GM23338 (cell line): ENCODE measurements at regions not wholly inside any gene's neighbourhood (a gene's known extent, or its start where the extent isn't known, plus 50 kb on each side); places are given as distances from the start of the nearest gene placed in this dataset.

Experiments
- ATAC-seq: fragments of 200-7000 bp; cut with Tn5 transposase; 3 replicates; pipeline ENCODE4 v1.9.1; 2020
- DNase-seq: peaks from one replicate; pipeline ENCODE4 v3.0.0-alpha.2; 2015; ENCODE audit warnings: low spot score
- H2AFZ ChIP-seq: fragments of 200-600 bp; sonication (generic); 2 replicates; pipeline ENCODE4 v1.8.0; 2016; ENCODE audit warnings: antibody characterized with exemption, mild to moderate bottlenecking, moderate library complexity
- H3F3A ChIP-seq: fragments of 200-600 bp; sonication (generic); replicated peaks from 2 replicates; pipeline ENCODE4 v1.8.0; 2017; ENCODE audit warnings: antibody characterized with exemption, mixed run types, low read depth
- H3K27ac ChIP-seq: fragments of 200-600 bp; sonication (generic); 2 replicates; pipeline ENCODE4 v1.6.1; 2016; ENCODE audit warnings: low read depth
- H3K27me3 ChIP-seq: fragments of 200-600 bp; sonication (generic); 2 replicates; pipeline ENCODE4 v1.8.0; 2016; ENCODE audit warnings: mild to moderate bottlenecking, mixed run types, moderate library complexity; ENCODE audit not compliant: insufficient read depth
- H3K36me3 ChIP-seq: fragments of 200-600 bp; sonication (generic); 2 replicates; pipeline ENCODE4 v1.8.0; 2016; ENCODE audit warnings: mild to moderate bottlenecking; ENCODE audit not compliant: insufficient read depth
- H3K4me1 ChIP-seq: fragments of 200-600 bp; sonication (generic); 2 replicates; pipeline ENCODE4 v1.8.0; 2016; ENCODE audit warnings: mild to moderate bottlenecking, moderate library complexity; ENCODE audit not compliant: insufficient read depth
- H3K4me2 ChIP-seq: fragments of 200-600 bp; sonication (generic); 2 replicates; pipeline ENCODE4 v1.7.1; 2017; ENCODE audit warnings: mixed run types
- H3K4me3 ChIP-seq: fragments of 200-600 bp; sonication (generic); 2 replicates; pipeline ENCODE4 v1.6.1; 2016; ENCODE audit warnings: mixed run types
- H3K79me2 ChIP-seq: fragments of 200-600 bp; sonication (generic); replicated peaks from 2 replicates; pipeline ENCODE4 v1.8.0; 2017; ENCODE audit warnings: mild to moderate bottlenecking; ENCODE audit not compliant: insufficient read depth
- H3K9me2 ChIP-seq: fragments of 200-600 bp; sonication (generic); 2 replicates; pipeline ENCODE4 v1.8.0; 2017; ENCODE audit not compliant: insufficient read depth
- H4K20me1 ChIP-seq: fragments of 200-600 bp; sonication (generic); replicated peaks from 2 replicates; pipeline ENCODE4 v1.8.0; 2017; ENCODE audit warnings: mild to moderate bottlenecking; ENCODE audit not compliant: insufficient read depth
- H3K27ac Mint-ChIP-seq: 2 replicates; pipeline ENCODE4 v1.8.0; 2020; ENCODE audit warnings: inconsistent platforms, mild to moderate bottlenecking, moderate library complexity, mixed read lengths
- H3K27me3 Mint-ChIP-seq: 3 replicates; pipeline ENCODE4 v1.8.0; 2022; ENCODE audit warnings: low read depth, mild to moderate bottlenecking, moderate library complexity, mixed read lengths, inconsistent platforms; ENCODE audit not compliant: insufficient read depth, poor library complexity
- H3K36me3 Mint-ChIP-seq: 3 replicates; pipeline ENCODE4 v1.8.0; 2021; ENCODE audit warnings: low read depth, mild to moderate bottlenecking, inconsistent platforms, moderate library complexity, mixed read lengths
- H3K4me1 Mint-ChIP-seq: 3 replicates; pipeline ENCODE4 v1.8.0; 2020; ENCODE audit warnings: mild to moderate bottlenecking, inconsistent platforms, mixed read lengths
- H3K4me3 Mint-ChIP-seq: 3 replicates; pipeline ENCODE4 v1.8.0; 2021; ENCODE audit warnings: moderate library complexity, mild to moderate bottlenecking, inconsistent platforms, mixed read lengths
- H3K9me3 Mint-ChIP-seq: 3 replicates; pipeline ENCODE4 v1.8.0; 2020; ENCODE audit warnings: moderate library complexity, mild to moderate bottlenecking, inconsistent platforms, mixed read lengths
- CREB1 ChIP-seq: fragments of 250-450 bp; sonication (Bioruptor Pico); IDR thresholded peaks from 2 replicates; pipeline ENCODE4 v1.5.0; 2020; ENCODE audit warnings: low read depth, mild to moderate bottlenecking, moderate library complexity
- JUNB ChIP-seq: IDR thresholded peaks from one replicate; pipeline ENCODE4 v1.6.1; 2016; ENCODE audit warnings: antibody characterized with exemption; ENCODE audit not compliant: unreplicated experiment
- STAT1 ChIP-seq: IDR thresholded peaks from one replicate; pipeline ENCODE4 v1.6.1; 2016; ENCODE audit warnings: antibody characterized with exemption; ENCODE audit not compliant: unreplicated experiment
- TF ChIP-seq, protein P1 (sequence below): fragments of 250-450 bp; sonication (Bioruptor Pico); IDR thresholded peaks from 2 replicates; pipeline ENCODE4 v1.5.0; 2020; ENCODE audit warnings: mild to moderate bottlenecking, moderate library complexity
- TF ChIP-seq, protein P2 (sequence below): IDR thresholded peaks from one replicate; pipeline ENCODE4 v1.6.1; 2018; ENCODE audit warnings: antibody characterized with exemption; ENCODE audit not compliant: unreplicated experiment

DNA sequence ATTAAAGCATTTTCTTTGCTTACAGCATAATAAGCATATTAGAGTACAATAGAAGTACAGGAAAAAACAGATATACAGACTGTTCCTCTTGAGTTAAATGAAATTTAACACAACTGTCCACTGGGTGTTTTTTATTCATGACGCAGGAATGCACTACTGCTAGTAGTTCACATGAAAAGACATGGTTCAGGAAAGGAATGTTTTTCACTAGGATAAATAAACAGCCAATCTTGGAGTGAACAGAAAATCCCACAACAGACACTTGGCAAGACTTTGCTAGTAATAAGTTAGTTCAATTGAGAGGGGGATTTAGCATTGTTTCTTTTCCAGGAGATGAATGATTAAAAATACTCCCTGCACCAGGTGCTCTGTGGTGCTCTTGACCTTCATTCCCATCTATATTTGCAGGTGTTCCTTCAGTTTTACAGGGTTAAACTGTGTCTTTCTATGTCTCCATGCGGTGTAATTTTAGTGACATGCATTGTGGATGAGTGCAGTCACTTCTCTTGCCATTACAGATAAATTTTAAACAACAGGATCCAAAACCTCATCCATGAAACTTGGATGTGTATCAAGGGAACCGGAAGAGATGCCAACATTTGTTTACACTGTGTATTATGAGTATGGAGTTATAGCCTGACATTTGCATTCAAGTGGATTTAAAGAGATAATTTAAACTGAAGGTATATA, 796.6 kb downstream of the DSC3 start (continued):
- TF ChIP-seq, protein P1, sequence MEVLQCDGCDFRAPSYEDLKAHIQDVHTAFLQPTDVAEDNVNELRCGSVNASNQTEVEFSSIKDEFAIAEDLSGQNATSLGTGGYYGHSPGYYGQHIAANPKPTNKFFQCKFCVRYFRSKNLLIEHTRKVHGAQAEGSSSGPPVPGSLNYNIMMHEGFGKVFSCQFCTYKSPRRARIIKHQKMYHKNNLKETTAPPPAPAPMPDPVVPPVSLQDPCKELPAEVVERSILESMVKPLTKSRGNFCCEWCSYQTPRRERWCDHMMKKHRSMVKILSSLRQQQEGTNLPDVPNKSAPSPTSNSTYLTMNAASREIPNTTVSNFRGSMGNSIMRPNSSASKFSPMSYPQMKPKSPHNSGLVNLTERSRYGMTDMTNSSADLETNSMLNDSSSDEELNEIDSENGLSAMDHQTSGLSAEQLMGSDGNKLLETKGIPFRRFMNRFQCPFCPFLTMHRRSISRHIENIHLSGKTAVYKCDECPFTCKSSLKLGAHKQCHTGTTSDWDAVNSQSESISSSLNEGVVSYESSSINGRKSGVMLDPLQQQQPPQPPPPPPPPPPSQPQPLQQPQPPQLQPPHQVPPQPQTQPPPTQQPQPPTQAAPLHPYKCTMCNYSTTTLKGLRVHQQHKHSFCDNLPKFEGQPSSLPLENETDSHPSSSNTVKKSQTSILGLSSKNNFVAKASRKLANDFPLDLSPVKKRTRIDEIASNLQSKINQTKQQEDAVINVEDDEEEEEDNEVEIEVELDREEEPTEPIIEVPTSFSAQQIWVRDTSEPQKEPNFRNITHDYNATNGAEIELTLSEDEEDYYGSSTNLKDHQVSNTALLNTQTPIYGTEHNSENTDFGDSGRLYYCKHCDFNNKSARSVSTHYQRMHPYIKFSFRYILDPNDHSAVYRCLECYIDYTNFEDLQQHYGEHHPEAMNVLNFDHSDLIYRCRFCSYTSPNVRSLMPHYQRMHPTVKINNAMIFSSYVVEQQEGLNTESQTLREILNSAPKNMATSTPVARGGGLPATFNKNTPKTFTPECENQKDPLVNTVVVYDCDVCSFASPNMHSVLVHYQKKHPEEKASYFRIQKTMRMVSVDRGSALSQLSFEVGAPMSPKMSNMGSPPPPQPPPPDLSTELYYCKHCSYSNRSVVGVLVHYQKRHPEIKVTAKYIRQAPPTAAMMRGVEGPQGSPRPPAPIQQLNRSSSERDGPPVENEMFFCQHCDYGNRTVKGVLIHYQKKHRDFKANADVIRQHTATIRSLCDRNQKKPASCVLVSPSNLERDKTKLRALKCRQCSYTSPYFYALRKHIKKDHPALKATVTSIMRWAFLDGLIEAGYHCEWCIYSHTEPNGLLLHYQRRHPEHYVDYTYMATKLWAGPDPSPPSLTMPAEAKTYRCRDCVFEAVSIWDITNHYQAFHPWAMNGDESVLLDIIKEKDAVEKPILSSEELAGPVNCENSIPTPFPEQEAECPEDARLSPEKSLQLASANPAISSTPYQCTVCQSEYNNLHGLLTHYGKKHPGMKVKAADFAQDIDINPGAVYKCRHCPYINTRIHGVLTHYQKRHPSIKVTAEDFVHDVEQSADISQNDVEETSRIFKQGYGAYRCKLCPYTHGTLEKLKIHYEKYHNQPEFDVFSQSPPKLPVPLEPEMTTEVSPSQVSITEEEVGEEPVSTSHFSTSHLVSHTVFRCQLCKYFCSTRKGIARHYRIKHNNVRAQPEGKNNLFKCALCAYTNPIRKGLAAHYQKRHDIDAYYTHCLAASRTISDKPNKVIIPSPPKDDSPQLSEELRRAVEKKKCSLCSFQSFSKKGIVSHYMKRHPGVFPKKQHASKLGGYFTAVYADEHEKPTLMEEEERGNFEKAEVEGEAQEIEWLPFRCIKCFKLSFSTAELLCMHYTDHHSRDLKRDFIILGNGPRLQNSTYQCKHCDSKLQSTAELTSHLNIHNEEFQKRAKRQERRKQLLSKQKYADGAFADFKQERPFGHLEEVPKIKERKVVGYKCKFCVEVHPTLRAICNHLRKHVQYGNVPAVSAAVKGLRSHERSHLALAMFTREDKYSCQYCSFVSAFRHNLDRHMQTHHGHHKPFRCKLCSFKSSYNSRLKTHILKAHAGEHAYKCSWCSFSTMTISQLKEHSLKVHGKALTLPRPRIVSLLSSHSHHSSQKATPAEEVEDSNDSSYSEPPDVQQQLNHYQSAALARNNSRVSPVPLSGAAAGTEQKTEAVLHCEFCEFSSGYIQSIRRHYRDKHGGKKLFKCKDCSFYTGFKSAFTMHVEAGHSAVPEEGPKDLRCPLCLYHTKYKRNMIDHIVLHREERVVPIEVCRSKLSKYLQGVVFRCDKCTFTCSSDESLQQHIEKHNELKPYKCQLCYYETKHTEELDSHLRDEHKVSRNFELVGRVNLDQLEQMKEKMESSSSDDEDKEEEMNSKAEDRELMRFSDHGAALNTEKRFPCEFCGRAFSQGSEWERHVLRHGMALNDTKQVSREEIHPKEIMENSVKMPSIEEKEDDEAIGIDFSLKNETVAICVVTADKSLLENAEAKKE = no peak
- no peak for TF ChIP-seq CREB1

DNA sequence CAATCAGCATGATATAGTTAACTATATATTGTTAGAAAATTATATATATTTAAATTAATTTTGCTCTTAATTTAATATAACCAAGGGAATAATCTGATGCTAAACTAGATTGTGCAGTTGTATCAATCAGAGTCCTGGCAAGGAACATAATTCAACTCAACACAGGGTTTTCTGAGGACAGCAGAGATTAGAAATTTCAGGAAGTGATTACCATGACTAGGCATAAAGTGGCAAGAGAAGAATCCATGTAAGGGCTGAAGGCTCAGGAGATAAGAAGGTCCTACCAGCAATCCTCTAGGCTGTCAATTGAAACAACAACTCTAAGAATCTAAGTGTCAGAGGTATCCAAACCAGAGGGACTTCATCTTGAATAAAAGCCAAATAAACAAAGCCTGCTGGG, 807.8 kb downstream of the DSC3 start:
- H3K27ac ChIP-seq = no peak overlapping the region
- Mint-ChIP-seq H3K27ac (no peak overlapping the region), H3K27me3 (peaks cover 3% of the 10 kb centered on the region), H3K9me3 (no peaks in the 10 kb centered on the region; the same call in 2 of the 3 replicates), H3K4me3 (no peak overlapping the region), H3K4me1 (no peaks in the 10 kb centered on the region), H3K36me3 (no peaks in the 10 kb centered on the region)
- H3F3A ChIP-seq = no peaks in the 10 kb centered on the region
- no peaks in the 10 kb centered on the region for H3K9me2 ChIP-seq
- DNase-seq = no peak
- no peaks in the 10 kb centered on the region for H3K4me1 ChIP-seq
- no peaks in the 10 kb centered on the region for H3K27me3 ChIP-seq
- H3K4me2 ChIP-seq = no peak overlapping the region
- H4K20me1 ChIP-seq = no peaks in the 10 kb centered on the region
- ATAC-seq = no peak
- H3K36me3 ChIP-seq = no peaks in the 10 kb centered on the region
- H2AFZ ChIP-seq = no peak overlapping the region
- no peaks in the 10 kb centered on the region for H3K79me2 ChIP-seq
- no peak overlapping the region for H3K4me3 ChIP-seq
- no peak for TF ChIP-seq STAT1
- TF ChIP-seq, protein P1 = no peak
- TF ChIP-seq, protein P2, sequence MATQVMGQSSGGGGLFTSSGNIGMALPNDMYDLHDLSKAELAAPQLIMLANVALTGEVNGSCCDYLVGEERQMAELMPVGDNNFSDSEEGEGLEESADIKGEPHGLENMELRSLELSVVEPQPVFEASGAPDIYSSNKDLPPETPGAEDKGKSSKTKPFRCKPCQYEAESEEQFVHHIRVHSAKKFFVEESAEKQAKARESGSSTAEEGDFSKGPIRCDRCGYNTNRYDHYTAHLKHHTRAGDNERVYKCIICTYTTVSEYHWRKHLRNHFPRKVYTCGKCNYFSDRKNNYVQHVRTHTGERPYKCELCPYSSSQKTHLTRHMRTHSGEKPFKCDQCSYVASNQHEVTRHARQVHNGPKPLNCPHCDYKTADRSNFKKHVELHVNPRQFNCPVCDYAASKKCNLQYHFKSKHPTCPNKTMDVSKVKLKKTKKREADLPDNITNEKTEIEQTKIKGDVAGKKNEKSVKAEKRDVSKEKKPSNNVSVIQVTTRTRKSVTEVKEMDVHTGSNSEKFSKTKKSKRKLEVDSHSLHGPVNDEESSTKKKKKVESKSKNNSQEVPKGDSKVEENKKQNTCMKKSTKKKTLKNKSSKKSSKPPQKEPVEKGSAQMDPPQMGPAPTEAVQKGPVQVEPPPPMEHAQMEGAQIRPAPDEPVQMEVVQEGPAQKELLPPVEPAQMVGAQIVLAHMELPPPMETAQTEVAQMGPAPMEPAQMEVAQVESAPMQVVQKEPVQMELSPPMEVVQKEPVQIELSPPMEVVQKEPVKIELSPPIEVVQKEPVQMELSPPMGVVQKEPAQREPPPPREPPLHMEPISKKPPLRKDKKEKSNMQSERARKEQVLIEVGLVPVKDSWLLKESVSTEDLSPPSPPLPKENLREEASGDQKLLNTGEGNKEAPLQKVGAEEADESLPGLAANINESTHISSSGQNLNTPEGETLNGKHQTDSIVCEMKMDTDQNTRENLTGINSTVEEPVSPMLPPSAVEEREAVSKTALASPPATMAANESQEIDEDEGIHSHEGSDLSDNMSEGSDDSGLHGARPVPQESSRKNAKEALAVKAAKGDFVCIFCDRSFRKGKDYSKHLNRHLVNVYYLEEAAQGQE = no peak
- no peak for TF ChIP-seq CREB1
- no peak for TF ChIP-seq JUNB
